PFSK-1 (cell line): ENCODE measurements at regions not wholly inside any gene's neighbourhood (a gene's known extent, or its start where the extent isn't known, plus 50 kb on each side); places are given as distances from the start of the nearest gene placed in this dataset.

Experiments
- POLR2AphosphoS5 ChIP-seq: IDR thresholded peaks from 2 replicates; pipeline ENCODE4 v1.6.1; 2012; ENCODE audit warnings: low read depth, mild to moderate bottlenecking, control low read depth, low read length, moderate library complexity
- REST ChIP-seq, 2 experiments: IDR thresholded peaks; 2 replicates each; pipeline versions ENCODE4 v1.6.1 to v1.8.0; 2011 to 2012; ENCODE audit warnings: low read depth in 2 of 2, low read length in 2 of 2, control low read depth in 1 of 2, inconsistent platforms in 1 of 2, mild to moderate bottlenecking in 1 of 2, moderate library complexity in 1 of 2; ENCODE audit not compliant: insufficient read depth in 1 of 2
- SIN3A ChIP-seq: IDR thresholded peaks from 2 replicates; pipeline ENCODE4 v1.6.1; 2012; ENCODE audit warnings: mild to moderate bottlenecking, low read length, moderate library complexity, borderline replicate concordance; ENCODE audit not compliant: insufficient read depth
- TAF1 ChIP-seq: IDR thresholded peaks from 2 replicates; pipeline ENCODE4 v1.6.1; 2012; ENCODE audit warnings: low read length, control low read depth, borderline replicate concordance; ENCODE audit not compliant: insufficient read depth

- TF ChIP-seq POLR2AphosphoS5 (no peak), SIN3A (no peak), REST (IDR thresholded peaks at IDR 0.05; ENCODE audit: insufficient read depth in 1 of 2, low read depth in 2 of 2, low read length in 2 of 2) (no peak), TAF1 (no peak)
Observed at GRCh38 chr6:95685822-95686221, 108.5 kb downstream of the MANEA start.
